ENCODE measurements at regions not wholly inside any gene's neighbourhood (a gene's known extent, or its start where the extent isn't known, plus 50 kb on each side); places are given as distances from the start of the nearest gene placed in this dataset.

DNA sequence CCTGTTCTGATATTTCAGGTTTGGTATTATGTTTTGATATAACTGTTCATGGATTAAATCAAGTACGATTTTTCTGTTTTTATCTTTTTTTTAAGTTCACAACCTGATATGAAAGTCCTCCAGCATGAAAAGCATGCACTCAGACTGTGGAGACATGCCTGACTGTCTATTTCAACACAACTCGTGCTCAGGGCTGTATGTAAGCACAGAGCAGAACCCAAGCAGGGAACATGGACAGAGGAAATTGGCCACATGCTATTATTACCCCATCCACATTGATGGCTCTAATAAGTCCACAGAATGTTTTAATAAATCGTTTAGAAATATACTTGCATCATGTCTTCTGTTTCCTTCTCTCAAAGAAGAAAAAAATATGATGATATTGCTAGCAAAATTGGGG is 730.4 kb downstream of the C6orf118 start:
- CTCF ChIA-PET: no interaction called here
- no peak overlapping the region for H3K27ac ChIP-seq (ENCODE audit: low read length)
- WGBS (ENCODE audit: insufficient coverage): 83% methylated on average over 1 of the region's 3 CpGs
- no peaks in the 10 kb centered on the region for H3K9me3 ChIP-seq
- Mint-ChIP-seq H3K27me3 (no peaks in the 10 kb centered on the region), H3K27ac (no peak overlapping the region), H3K4me3 (no peak overlapping the region), H3K36me3 (no peaks in the 10 kb centered on the region), H3K4me1 (no peaks in the 10 kb centered on the region), H3K9me3 (peaks cover 6 to 17% (median 11%) of the 10 kb centered on the region in 3 donors)
- H3K36me3 ChIP-seq (ENCODE audit: control insufficient read depth in 2 of 2, extremely low read depth in 1 of 2, insufficient read depth in 1 of 2, low read length in 1 of 2): no peaks in the 10 kb centered on the region
- H3K27me3 ChIP-seq (replicated peaks in 1 of 2; ENCODE audit: control insufficient read depth in 2 of 2, extremely low read depth in 1 of 2, insufficient read depth in 2 of 2, low read length in 1 of 2): no peaks in the 10 kb centered on the region
- H3K4me3 ChIP-seq (ENCODE audit: control insufficient read depth in 1 of 2, extremely low read depth in 1 of 2, low read length in 1 of 2): no peak overlapping the region
- ATAC-seq (replicated peaks in 1 of 4): no peak
- POLR2A ChIA-PET: no interaction called here
- H3K4me1 ChIP-seq (ENCODE audit: control insufficient read depth in 1 of 2, extremely low read depth in 1 of 2, insufficient read depth in 2 of 2, low read length in 2 of 2): no peaks in the 10 kb centered on the region
- DNase-seq: no peak

DNA sequence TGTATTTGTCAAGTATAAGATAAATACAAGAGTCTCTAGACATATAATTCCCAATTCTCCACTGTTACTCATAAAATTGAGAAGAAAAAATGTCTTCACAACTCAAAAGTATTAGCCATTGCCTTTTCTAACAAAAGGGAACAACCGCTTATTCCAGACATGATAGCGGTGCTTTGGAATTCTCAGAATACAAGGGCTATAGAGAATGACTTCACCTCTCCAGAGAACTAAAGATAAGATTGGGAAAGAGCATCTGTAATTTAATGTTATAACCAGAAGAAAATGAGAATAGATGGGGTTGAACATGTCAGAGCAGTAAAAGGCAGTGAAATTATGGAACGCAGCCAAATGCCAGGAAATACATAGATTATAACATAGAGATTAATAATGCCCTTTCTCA is 730.8 kb downstream of the C6orf118 start:
- DNase-seq (no peak), ATAC-seq (replicated peaks in 1 of 4) (no peak)
- WGBS (ENCODE audit: insufficient coverage): no CpG with 5 or more reads among the region's 3 CpGs
- no peak overlapping the region for H3K27ac Mint-ChIP-seq
- Histone ChIP-seq H3K4me1 (ENCODE audit: control insufficient read depth in 1 of 2, extremely low read depth in 1 of 2, insufficient read depth in 2 of 2, low read length in 2 of 2) (no peaks in the 10 kb centered on the region), H3K27me3 (replicated peaks in 1 of 2; ENCODE audit: control insufficient read depth in 2 of 2, extremely low read depth in 1 of 2, insufficient read depth in 2 of 2, low read length in 1 of 2) (no peaks in the 10 kb centered on the region), H3K4me3 (ENCODE audit: control insufficient read depth in 1 of 2, extremely low read depth in 1 of 2, low read length in 1 of 2) (no peak overlapping the region), H3K9me3 (no peaks in the 10 kb centered on the region), H3K27ac (ENCODE audit: low read length) (no peak overlapping the region), H3K36me3 (ENCODE audit: control insufficient read depth in 2 of 2, extremely low read depth in 1 of 2, insufficient read depth in 1 of 2, low read length in 1 of 2) (no peaks in the 10 kb centered on the region)
- POLR2A ChIA-PET: no interaction called here
- CTCF ChIA-PET: no interaction called here
- H3K36me3 Mint-ChIP-seq: no peaks in the 10 kb centered on the region
- no peak overlapping the region for H3K4me3 Mint-ChIP-seq
- H3K4me1 Mint-ChIP-seq: no peaks in the 10 kb centered on the region
- H3K27me3 Mint-ChIP-seq: no peaks in the 10 kb centered on the region
- H3K9me3 Mint-ChIP-seq: peaks cover 6 to 21% (median 11%) of the 10 kb centered on the region in 3 donors

DNA sequence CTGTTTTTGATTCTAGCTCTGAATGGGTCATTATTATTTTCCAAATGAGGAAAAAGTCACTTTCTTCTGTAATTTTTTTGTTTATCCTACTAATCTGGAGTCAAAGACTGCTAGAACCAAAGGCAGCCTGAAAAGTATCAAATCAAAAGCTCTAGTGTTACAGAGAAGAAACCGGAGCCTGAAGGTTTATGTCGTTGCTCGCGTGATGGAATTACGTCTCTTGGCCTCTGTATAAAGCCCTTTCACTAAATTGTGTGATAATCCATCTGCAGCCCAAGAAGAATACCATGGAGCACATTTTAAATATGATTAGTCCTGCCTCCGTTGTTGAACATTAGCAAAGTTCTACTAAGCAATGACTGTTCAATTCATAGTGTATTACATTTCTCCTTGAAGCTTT is 738.6 kb downstream of the C6orf118 start:
- Histone ChIP-seq H3K27me3 (replicated peaks in 1 of 2; ENCODE audit: control insufficient read depth in 2 of 2, extremely low read depth in 1 of 2, insufficient read depth in 2 of 2, low read length in 1 of 2) (no peaks in the 10 kb centered on the region), H3K36me3 (ENCODE audit: control insufficient read depth in 2 of 2, extremely low read depth in 1 of 2, insufficient read depth in 1 of 2, low read length in 1 of 2) (no peaks in the 10 kb centered on the region), H3K27ac (ENCODE audit: low read length) (no peak overlapping the region), H3K4me3 (ENCODE audit: control insufficient read depth in 1 of 2, extremely low read depth in 1 of 2, low read length in 1 of 2) (no peak overlapping the region), H3K4me1 (ENCODE audit: control insufficient read depth in 1 of 2, extremely low read depth in 1 of 2, insufficient read depth in 2 of 2, low read length in 2 of 2) (no peaks in the 10 kb centered on the region), H3K9me3 (no peaks in the 10 kb centered on the region)
- Mint-ChIP-seq H3K9me3 (peaks cover 6 to 28% (median 15%) of the 10 kb centered on the region in 3 donors), H3K36me3 (no peaks in the 10 kb centered on the region), H3K27me3 (no peaks in the 10 kb centered on the region), H3K4me1 (no peaks in the 10 kb centered on the region), H3K4me3 (no peak overlapping the region), H3K27ac (no peak overlapping the region)
- DNase-seq: no peak
- ChIA-PET POLR2A (no interaction called here), CTCF (interaction anchor here in 1 of 2 donors (0.5 kb wide), 1 partner anchor 77 kb away, joined by 3 read pairs; no protein-coding TSS in a partner anchor)
- no peak for ATAC-seq (replicated peaks in 1 of 4)
- WGBS (ENCODE audit: insufficient coverage): 93% methylated on average over 5 of the region's 6 CpGs

DNA sequence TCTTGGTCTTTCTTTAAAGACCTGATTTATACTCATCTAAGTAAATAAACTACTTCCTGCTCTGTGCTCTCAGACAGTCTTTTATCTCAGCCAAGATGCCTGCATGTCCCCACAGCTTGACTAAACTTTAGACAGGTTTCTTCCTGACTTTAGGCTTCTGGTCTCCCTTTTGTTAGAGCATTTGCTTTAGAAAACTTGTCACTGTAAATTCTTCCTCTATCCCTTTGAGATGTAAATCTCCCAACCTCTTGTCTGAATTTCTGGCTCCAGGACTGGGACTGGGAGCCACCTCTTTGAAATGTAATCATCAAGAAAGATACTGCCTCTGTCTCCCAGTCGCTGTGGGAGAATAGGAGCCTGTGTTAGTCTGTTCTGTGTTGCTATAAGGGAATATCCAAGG is 739.9 kb downstream of the C6orf118 start:
- no peak for ATAC-seq (replicated peaks in 1 of 4)
- Mint-ChIP-seq H3K9me3 (peaks cover 6 to 23% (median 12%) of the 10 kb centered on the region in 3 donors), H3K27ac (no peak overlapping the region), H3K36me3 (no peaks in the 10 kb centered on the region), H3K27me3 (no peaks in the 10 kb centered on the region), H3K4me1 (no peaks in the 10 kb centered on the region), H3K4me3 (no peak overlapping the region)
- no peak overlapping the region for H3K27ac ChIP-seq (ENCODE audit: low read length)
- peaks cover 3% of the 10 kb centered on the region for H3K9me3 ChIP-seq
- no peak overlapping the region for H3K4me3 ChIP-seq (ENCODE audit: control insufficient read depth in 1 of 2, extremely low read depth in 1 of 2, low read length in 1 of 2)
- no peaks in the 10 kb centered on the region for H3K36me3 ChIP-seq (ENCODE audit: control insufficient read depth in 2 of 2, extremely low read depth in 1 of 2, insufficient read depth in 1 of 2, low read length in 1 of 2)
- ChIA-PET POLR2A (no interaction called here), CTCF (no interaction called here)
- DNase-seq: no peak
- H3K4me1 ChIP-seq (ENCODE audit: control insufficient read depth in 1 of 2, extremely low read depth in 1 of 2, insufficient read depth in 2 of 2, low read length in 2 of 2): no peaks in the 10 kb centered on the region
- WGBS (ENCODE audit: insufficient coverage): no CpG with 5 or more reads among the region's 1 CpG
- H3K27me3 ChIP-seq (replicated peaks in 1 of 2; ENCODE audit: control insufficient read depth in 2 of 2, extremely low read depth in 1 of 2, insufficient read depth in 2 of 2, low read length in 1 of 2): no peaks in the 10 kb centered on the region

DNA sequence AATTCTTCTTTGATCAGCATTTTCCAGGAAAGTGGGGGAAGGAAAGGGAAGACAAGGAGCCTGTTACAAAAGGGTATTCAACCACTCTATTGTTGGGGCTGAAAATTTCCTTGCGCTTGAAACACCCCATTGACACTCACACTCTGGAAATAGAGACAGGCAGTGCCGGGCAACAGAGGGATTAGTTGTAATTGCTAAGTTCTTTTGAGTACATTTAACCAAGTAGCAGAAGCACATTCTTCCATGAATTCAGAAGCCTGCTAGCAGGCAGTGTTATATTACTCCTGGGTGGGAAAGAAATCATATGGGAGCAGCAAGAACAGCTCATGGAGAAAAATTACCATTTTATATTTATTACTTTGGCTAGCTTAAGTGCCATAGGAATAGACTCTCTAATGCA is 745.5 kb downstream of the C6orf118 start:
- H3K9me3 ChIP-seq: peaks cover 4% of the 10 kb centered on the region
- ATAC-seq (replicated peaks in 1 of 4) (no peak), DNase-seq (no peak)
- H3K4me3 ChIP-seq (ENCODE audit: control insufficient read depth in 1 of 2, extremely low read depth in 1 of 2, low read length in 1 of 2): no peak overlapping the region
- CTCF ChIA-PET: no interaction called here
- Mint-ChIP-seq H3K4me3 (no peak overlapping the region), H3K9me3 (peaks cover 5 to 25% (median 15%) of the 10 kb centered on the region in 3 donors), H3K27me3 (no peaks in the 10 kb centered on the region), H3K36me3 (no peaks in the 10 kb centered on the region), H3K4me1 (no peaks in the 10 kb centered on the region), H3K27ac (no peak overlapping the region)
- no peaks in the 10 kb centered on the region for H3K27me3 ChIP-seq (replicated peaks in 1 of 2; ENCODE audit: control insufficient read depth in 2 of 2, extremely low read depth in 1 of 2, insufficient read depth in 2 of 2, low read length in 1 of 2)
- H3K4me1 ChIP-seq (ENCODE audit: control insufficient read depth in 1 of 2, extremely low read depth in 1 of 2, insufficient read depth in 2 of 2, low read length in 2 of 2): no peaks in the 10 kb centered on the region
- WGBS (ENCODE audit: insufficient coverage): no CpG with 5 or more reads among the region's 2 CpGs
- H3K27ac ChIP-seq (ENCODE audit: low read length): no peak overlapping the region
- POLR2A ChIA-PET: no interaction called here
- H3K36me3 ChIP-seq (ENCODE audit: control insufficient read depth in 2 of 2, extremely low read depth in 1 of 2, insufficient read depth in 1 of 2, low read length in 1 of 2): no peaks in the 10 kb centered on the region

DNA sequence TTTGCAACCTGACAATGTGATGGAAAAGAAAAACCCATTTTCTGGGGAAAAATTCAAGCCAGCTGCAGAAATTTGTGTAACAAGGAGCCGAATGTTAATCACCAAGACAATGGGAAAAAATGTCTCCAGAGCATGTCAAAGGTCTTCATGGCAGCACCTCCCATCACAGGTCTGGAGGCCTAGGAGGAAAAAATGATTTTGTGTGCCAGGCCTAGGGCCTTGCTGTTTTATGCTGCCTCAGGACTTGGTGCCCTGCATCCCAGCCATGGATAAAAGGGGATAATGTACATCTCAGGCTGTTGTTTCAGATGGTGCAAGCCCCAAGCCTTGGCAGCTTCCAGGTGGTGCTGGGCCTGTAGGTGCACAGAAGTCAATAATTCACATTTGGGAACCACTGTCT is 747.7 kb downstream of the C6orf118 start:
- ChIA-PET CTCF (no interaction called here), POLR2A (no interaction called here)
- no peak overlapping the region for H3K4me3 ChIP-seq (ENCODE audit: control insufficient read depth in 1 of 2, extremely low read depth in 1 of 2, low read length in 1 of 2)

DNA sequence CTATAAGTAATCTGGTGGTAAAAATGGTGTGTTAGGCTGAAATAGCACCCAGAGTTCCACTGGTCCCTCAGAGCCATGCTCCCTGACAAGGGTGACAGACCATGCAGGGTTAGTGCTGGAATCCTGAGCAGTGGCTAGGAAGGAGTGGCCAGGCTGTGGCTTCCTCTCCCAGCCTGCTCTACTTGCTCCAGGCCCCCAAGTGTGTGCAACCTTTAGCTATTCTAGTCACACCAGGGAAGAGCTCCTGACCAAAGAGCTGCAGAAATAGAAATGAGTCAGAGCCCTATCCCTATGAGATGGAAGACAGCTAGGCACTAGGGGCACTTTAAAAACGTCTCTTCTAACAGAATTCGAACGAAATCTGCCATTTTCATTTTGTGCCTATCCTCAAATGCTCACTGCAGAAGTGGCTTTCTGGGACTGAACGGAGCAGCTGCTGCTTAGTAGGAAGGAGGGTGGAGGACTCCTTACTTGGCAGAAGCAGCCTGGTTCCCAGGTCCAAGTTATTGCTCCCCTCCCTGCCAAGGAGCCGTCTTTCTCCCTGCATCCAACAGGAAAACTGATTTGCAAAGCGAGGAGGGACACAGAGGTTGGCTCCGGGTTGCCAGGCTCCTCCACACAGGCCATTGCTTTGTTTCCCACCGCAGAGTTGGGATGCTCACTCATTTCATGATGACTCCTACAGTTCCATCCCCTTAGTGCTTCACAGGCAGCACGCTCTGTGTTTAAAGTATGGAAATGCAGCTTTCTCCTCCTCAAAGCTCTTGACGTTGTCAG is 754.5 kb downstream of the C6orf118 start:
- peaks cover 19 to 33% (median 20%) of the 10 kb centered on the region in 3 donors for H3K9me3 Mint-ChIP-seq
- no peak for ATAC-seq (replicated peaks in 1 of 4)
- no peaks in the 10 kb centered on the region for H3K36me3 ChIP-seq (ENCODE audit: control insufficient read depth in 2 of 2, extremely low read depth in 1 of 2, insufficient read depth in 1 of 2, low read length in 1 of 2)

More for the DNA sequence above, 747.7 kb downstream of the C6orf118 start:
- H3K9me3 Mint-ChIP-seq: peaks cover 5 to 32% (median 16%) of the 10 kb centered on the region in 3 donors
- no peaks in the 10 kb centered on the region for H3K27me3 Mint-ChIP-seq
- no peaks in the 10 kb centered on the region for H3K36me3 Mint-ChIP-seq
- no peaks in the 10 kb centered on the region for H3K4me1 Mint-ChIP-seq
- Histone ChIP-seq H3K27me3 (replicated peaks in 1 of 2; ENCODE audit: control insufficient read depth in 2 of 2, extremely low read depth in 1 of 2, insufficient read depth in 2 of 2, low read length in 1 of 2) (no peaks in the 10 kb centered on the region), H3K4me1 (ENCODE audit: control insufficient read depth in 1 of 2, extremely low read depth in 1 of 2, insufficient read depth in 2 of 2, low read length in 2 of 2) (no peaks in the 10 kb centered on the region), H3K27ac (ENCODE audit: low read length) (no peak overlapping the region), H3K9me3 (peaks cover 4% of the 10 kb centered on the region), H3K36me3 (ENCODE audit: control insufficient read depth in 2 of 2, extremely low read depth in 1 of 2, insufficient read depth in 1 of 2, low read length in 1 of 2) (no peaks in the 10 kb centered on the region)
- no peak overlapping the region for H3K27ac Mint-ChIP-seq
- WGBS (ENCODE audit: insufficient coverage): 71% methylated on average over 1 of the region's 1 CpG
- ATAC-seq (replicated peaks in 1 of 4): no peak
- no peak for DNase-seq
- H3K4me3 Mint-ChIP-seq: no peak overlapping the region

More for the DNA sequence above, 754.5 kb downstream of the C6orf118 start:
- no peaks in the 10 kb centered on the region for H3K36me3 Mint-ChIP-seq
- no peak for DNase-seq
- H3K4me1 Mint-ChIP-seq: no peaks in the 10 kb centered on the region
- no peaks in the 10 kb centered on the region for H3K27me3 Mint-ChIP-seq
- Histone ChIP-seq H3K4me1 (ENCODE audit: control insufficient read depth in 1 of 2, extremely low read depth in 1 of 2, insufficient read depth in 2 of 2, low read length in 2 of 2) (no peaks in the 10 kb centered on the region), H3K9me3 (no peaks in the 10 kb centered on the region), H3K27ac (ENCODE audit: low read length) (no peak overlapping the region), H3K27me3 (replicated peaks in 1 of 2; ENCODE audit: control insufficient read depth in 2 of 2, extremely low read depth in 1 of 2, insufficient read depth in 2 of 2, low read length in 1 of 2) (no peaks in the 10 kb centered on the region), H3K4me3 (ENCODE audit: control insufficient read depth in 1 of 2, extremely low read depth in 1 of 2, low read length in 1 of 2) (no peak overlapping the region)
- H3K4me3 Mint-ChIP-seq: no peak overlapping the region
- H3K27ac Mint-ChIP-seq: no peak overlapping the region
- POLR2A ChIA-PET: no interaction called here
- 50% methylated on average over 1 of the region's 10 CpGs for WGBS (ENCODE audit: insufficient coverage)
- CTCF ChIA-PET: no interaction called here

Data from T-cell (primary cell).